Kidney (tissue), 13 donors: ENCODE measurements at regions not wholly inside any gene's neighbourhood (a gene's known extent, or its start where the extent isn't known, plus 50 kb on each side); places are given as distances from the start of the nearest gene placed in this dataset.

ENCODE experiments used
- DNase-seq, 5 donors: peaks; one replicate each; pipeline ENCODE4 v3.0.0-alpha.2; 2013 to 2020
- FAIRE-seq: peaks from 2 replicates; lab custom pipeline; 2012; peaks lifted over from hg19 to GRCh38; lab: Jason Lieb, UNC
- H3K27ac ChIP-seq, 2 donors: one replicate each; pipeline ENCODE4 v1.7.0; 2013; ENCODE audit warnings: low read depth in 2 of 2, low read length in 2 of 2, inconsistent platforms in 1 of 2
- H3K27me3 ChIP-seq: one replicate; pipeline ENCODE4 v1.7.1; 2013; ENCODE audit warnings: low read length, inconsistent platforms; ENCODE audit not compliant: control insufficient read depth, insufficient read depth
- H3K36me3 ChIP-seq, 3 donors: one replicate each; pipeline versions ENCODE4 v1.7.0 to v1.7.1; 2013; ENCODE audit warnings: low read length in 3 of 3, control low read depth in 1 of 3, inconsistent platforms in 1 of 3; ENCODE audit not compliant: insufficient read depth in 3 of 3, control insufficient read depth in 2 of 3
- H3K4me1 ChIP-seq, 3 donors: one replicate each; pipeline versions ENCODE4 v1.7.0 to v1.7.1; 2013; ENCODE audit warnings: low read length in 3 of 3, inconsistent platforms in 1 of 3, low read depth in 1 of 3; ENCODE audit not compliant: control insufficient read depth in 2 of 3, insufficient read depth in 2 of 3
- H3K4me3 ChIP-seq, 3 donors: one replicate each; pipeline versions ENCODE4 v1.7.0 to v1.8.1; 2013; ENCODE audit warnings: low read length in 3 of 3, control low read depth in 1 of 3, inconsistent platforms in 1 of 3
- H3K9ac ChIP-seq, 3 donors: one replicate each; pipeline versions ENCODE4 v1.7.0 to v1.7.1; 2013; ENCODE audit warnings: low read length in 3 of 3, control low read depth in 1 of 3, inconsistent platforms in 1 of 3
- H3K9me3 ChIP-seq, 3 donors: one replicate each; pipeline versions ENCODE4 v1.7.0 to v1.7.1; 2013; ENCODE audit warnings: low read length in 3 of 3, control low read depth in 1 of 3, inconsistent platforms in 1 of 3; ENCODE audit not compliant: control insufficient read depth in 2 of 3, insufficient read depth in 1 of 3
- intact Hi-C: fragments of 100-400 bp; cut with DNase I; formaldehyde crosslinking; loops from one replicate; pipeline ENCODE4 v1.11.1; 2022
- TF ChIP-seq, protein P1 (sequence below): IDR thresholded peaks from 3 replicates; pipeline ENCODE4 v1.5.1; 2012; ENCODE audit warnings: mild to moderate bottlenecking, moderate library complexity, borderline replicate concordance; ENCODE audit not compliant: insufficient read depth; ENCODE audit errors: extremely low read depth
- donor health status: control.
- donor health status: control.
- donor health status: control.
- donor health status: control.
- donor health status: control.
- donor health status: DM: yes; HTN: yes; CAD: no.
- donor health status: Normal renal cell carcinoma (clear cell type).

DNA sequence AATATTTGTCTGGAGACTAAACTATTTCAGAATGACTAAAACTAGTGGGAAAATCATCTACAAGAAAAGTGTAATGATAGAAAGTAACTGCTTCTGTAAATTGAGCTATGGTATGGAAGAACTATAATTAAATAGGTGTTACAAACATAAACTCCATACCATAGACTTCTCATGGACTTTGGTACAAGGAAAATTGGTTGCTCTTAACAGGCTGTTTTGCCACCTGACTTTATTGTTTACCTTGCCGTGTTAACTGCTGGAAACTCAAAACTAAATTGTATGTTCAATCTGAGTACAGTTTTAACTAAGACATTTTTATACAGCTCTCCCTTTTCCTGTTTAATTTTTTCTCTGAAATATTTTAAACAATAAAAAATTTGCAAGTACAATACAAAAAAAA, 261.8 kb upstream of the POU3F2 start:
- TF ChIP-seq, protein P1, sequence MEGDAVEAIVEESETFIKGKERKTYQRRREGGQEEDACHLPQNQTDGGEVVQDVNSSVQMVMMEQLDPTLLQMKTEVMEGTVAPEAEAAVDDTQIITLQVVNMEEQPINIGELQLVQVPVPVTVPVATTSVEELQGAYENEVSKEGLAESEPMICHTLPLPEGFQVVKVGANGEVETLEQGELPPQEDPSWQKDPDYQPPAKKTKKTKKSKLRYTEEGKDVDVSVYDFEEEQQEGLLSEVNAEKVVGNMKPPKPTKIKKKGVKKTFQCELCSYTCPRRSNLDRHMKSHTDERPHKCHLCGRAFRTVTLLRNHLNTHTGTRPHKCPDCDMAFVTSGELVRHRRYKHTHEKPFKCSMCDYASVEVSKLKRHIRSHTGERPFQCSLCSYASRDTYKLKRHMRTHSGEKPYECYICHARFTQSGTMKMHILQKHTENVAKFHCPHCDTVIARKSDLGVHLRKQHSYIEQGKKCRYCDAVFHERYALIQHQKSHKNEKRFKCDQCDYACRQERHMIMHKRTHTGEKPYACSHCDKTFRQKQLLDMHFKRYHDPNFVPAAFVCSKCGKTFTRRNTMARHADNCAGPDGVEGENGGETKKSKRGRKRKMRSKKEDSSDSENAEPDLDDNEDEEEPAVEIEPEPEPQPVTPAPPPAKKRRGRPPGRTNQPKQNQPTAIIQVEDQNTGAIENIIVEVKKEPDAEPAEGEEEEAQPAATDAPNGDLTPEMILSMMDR: no peak
- Histone ChIP-seq H3K9ac (no peak overlapping the region), H3K27ac (no peak overlapping the region), H3K4me3 (no peak overlapping the region), H3K9me3 (no peaks in the 10 kb centered on the region), H3K27me3 (no peaks in the 10 kb centered on the region), H3K36me3 (no peaks in the 10 kb centered on the region), H3K4me1 (no peaks in the 10 kb centered on the region)
- no peak for DNase-seq
- FAIRE-seq: no peak
- intact Hi-C loops: no loop called here

DNA sequence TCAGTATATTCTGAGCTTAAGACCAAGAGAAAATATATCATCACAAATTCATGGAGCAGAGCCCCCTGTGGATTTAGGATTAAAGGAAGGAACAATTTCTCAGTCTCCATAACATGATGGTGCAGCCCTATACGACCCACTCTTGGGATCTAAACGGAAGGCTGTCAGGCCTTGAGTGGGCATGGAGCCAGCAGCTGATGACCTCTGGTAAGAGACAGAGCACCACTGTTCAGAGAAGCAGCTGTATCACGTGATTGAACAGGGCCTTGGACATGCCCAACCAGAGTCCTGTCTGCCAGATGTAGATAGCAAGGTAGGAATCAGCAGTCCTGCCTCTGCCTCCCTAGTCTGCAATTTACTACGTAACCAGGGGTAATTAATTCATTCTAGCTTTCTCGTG, 259.4 kb upstream of the POU3F2 start:
- DNase-seq (no peak), FAIRE-seq (no peak)
- intact Hi-C loops: no loop called here
- H3K4me3 ChIP-seq: no peak overlapping the region
- H3K27ac ChIP-seq: no peak overlapping the region
- H3K9ac ChIP-seq: no peak overlapping the region
- H3K27me3 ChIP-seq: no peaks in the 10 kb centered on the region
- no peaks in the 10 kb centered on the region for H3K36me3 ChIP-seq
- TF ChIP-seq, protein P1: no peak
- no peaks in the 10 kb centered on the region for H3K9me3 ChIP-seq
- H3K4me1 ChIP-seq: no peaks in the 10 kb centered on the region

DNA sequence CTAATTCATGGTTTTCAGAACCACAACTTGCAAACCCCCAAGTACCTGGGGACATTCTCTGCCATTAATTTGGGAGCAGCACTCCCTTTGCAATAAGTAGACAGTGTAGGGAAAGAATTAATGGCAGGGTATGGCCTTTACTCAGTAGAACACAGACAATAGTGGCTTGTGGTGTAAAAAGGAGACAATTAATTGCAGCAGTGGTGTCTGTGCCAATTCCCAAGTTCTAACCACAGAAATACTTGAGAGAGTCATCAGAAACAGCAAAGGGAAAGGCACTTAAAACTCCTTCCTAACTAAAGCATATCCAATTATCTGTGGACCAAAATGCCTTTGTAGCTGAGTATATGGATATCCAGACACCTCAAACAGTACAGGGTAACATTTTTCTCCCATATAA, 257.6 kb upstream of the POU3F2 start:
- Histone ChIP-seq H3K27me3 (no peaks in the 10 kb centered on the region), H3K9ac (no peak overlapping the region), H3K27ac (no peak overlapping the region), H3K36me3 (no peaks in the 10 kb centered on the region), H3K4me1 (no peaks in the 10 kb centered on the region), H3K9me3 (no peaks in the 10 kb centered on the region), H3K4me3 (no peak overlapping the region)
- TF ChIP-seq, protein P1: no peak
- no peak for FAIRE-seq
- intact Hi-C loops: no loop called here
- DNase-seq: no peak

DNA sequence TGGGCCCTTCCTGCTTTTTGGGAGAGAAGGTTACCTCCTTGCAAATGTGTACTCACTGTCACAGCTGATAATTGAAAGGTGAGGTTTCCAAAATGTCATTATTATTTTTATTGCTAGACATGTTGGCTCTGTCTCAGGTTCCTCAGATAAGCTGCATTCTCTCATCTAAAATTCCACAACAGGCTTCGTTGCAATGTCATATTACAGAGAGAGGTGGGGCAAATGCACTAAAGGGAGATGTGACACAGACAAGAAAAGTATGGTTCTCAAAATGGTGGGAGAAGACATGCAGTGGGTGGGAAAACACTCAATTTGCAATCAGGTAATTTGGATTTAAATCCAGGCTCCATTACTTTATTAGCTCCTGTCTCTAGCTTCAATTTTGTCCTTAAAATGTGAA, 256.4 kb upstream of the POU3F2 start:
- Histone ChIP-seq H3K4me1 (no peaks in the 10 kb centered on the region), H3K27ac (no peak overlapping the region), H3K36me3 (no peaks in the 10 kb centered on the region), H3K27me3 (no peaks in the 10 kb centered on the region), H3K9me3 (no peaks in the 10 kb centered on the region), H3K4me3 (no peak overlapping the region), H3K9ac (no peak overlapping the region)
- FAIRE-seq (no peak), DNase-seq (no peak)
- TF ChIP-seq, protein P1: no peak
- intact Hi-C loops: no loop called here
